ENCODE measurements at regions not wholly inside any gene's neighbourhood (a gene's known extent, or its start where the extent isn't known, plus 50 kb on each side); places are given as distances from the start of the nearest gene placed in this dataset.

DNA sequence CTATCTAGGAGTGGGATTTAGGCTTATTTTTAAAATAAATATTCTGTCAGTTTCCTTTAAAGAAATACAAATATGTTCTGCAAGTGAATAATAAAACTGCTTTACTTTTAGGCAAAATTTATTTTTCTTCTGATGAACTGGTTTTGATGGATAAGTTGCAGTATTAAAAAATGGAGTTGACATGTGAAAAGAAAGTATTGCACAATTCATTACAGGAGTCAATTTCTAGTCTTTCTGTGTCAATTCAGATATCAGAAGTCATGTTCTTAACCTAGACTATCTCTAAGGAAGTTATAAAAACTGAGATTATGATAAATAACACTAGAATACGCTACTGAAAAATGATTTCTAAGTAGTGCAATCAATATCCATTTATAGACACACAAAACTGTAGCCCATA, 270.2 kb upstream of the TMPRSS15 start:
- no peaks in the 10 kb centered on the region for H3K27me3 ChIP-seq (ENCODE audit: insufficient read depth, low read length)
- H3K4me2 ChIP-seq (ENCODE audit: low read length): no peak overlapping the region
- no peak overlapping the region for H3K27ac ChIP-seq (ENCODE audit: low read depth, low read length)
- H2AK5ac ChIP-seq (ENCODE audit: low read length): no peak overlapping the region
- H3K23ac ChIP-seq (ENCODE audit: low read length): no peak overlapping the region
- no peak overlapping the region for H3K14ac ChIP-seq (ENCODE audit: low read length)
- no peak for DNase-seq
- no peak overlapping the region for H3K4me3 ChIP-seq (ENCODE audit: low read depth, low read length)
- no peaks in the 10 kb centered on the region for H3K9me3 ChIP-seq (ENCODE audit: insufficient read depth, low read depth, low read length)
- H3K9ac ChIP-seq (ENCODE audit: low read length): no peak overlapping the region
- H3K4me1 ChIP-seq (ENCODE audit: control insufficient read depth in 1 of 2, insufficient read depth in 2 of 2, low read length in 2 of 2): no peaks in the 10 kb centered on the region
- no peaks in the 10 kb centered on the region for H3K79me2 ChIP-seq (ENCODE audit: control insufficient read depth, insufficient read depth, low read length, poor library complexity)
- H3K36me3 ChIP-seq (ENCODE audit: control insufficient read depth in 1 of 2, insufficient read depth in 2 of 2, low read length in 2 of 2): no peaks in the 10 kb centered on the region
- no peaks in the 10 kb centered on the region for H3K79me1 ChIP-seq (ENCODE audit: low read length)
- no peak overlapping the region for H4K91ac ChIP-seq (ENCODE audit: low read depth, low read length)
- H2BK12ac ChIP-seq (ENCODE audit: low read length): no peak overlapping the region
- H3K18ac ChIP-seq (ENCODE audit: low read length): no peak overlapping the region
- H2BK5ac ChIP-seq (ENCODE audit: low read depth, low read length, poor library complexity): no peak overlapping the region
- H2AFZ ChIP-seq (ENCODE audit: insufficient read depth, low read length, poor library complexity): no peak overlapping the region
- H4K8ac ChIP-seq (ENCODE audit: low read depth, low read length): no peak overlapping the region
- WGBS (ENCODE audit: extremely low coverage, insufficient coverage, insufficient read length): no CpG with 5 or more reads among the region's 1 CpG
- no peak overlapping the region for H3K4ac ChIP-seq (ENCODE audit: low read depth, low read length)
- H2BK120ac ChIP-seq (ENCODE audit: insufficient read depth, low read length, poor library complexity): no peak overlapping the region
- no peak overlapping the region for H4K12ac ChIP-seq (ENCODE audit: low read depth, low read length)

DNA sequence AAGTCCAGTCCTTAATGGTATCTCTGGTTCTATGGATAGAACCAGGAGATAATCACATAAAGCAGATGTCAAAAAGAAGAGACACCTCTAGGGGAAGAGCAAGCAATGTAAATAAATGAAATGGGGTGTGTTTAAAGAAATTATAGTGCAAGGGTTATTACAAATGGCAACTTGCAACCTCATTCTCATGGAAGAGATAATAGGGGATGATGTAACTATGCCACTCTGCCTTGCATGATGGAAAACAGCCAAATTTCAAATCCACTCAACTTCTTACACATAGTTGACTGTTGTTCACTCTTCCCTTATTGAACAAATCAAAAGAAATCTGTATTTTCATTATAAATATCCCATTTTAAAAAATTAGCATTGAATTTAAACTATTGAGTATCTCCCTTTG, 274.0 kb upstream of the TMPRSS15 start:
- no peak overlapping the region for H2BK120ac ChIP-seq (ENCODE audit: insufficient read depth, low read length, poor library complexity)
- no peak overlapping the region for H3K4me3 ChIP-seq (ENCODE audit: low read depth, low read length)
- no peak overlapping the region for H2AFZ ChIP-seq (ENCODE audit: insufficient read depth, low read length, poor library complexity)
- H3K18ac ChIP-seq (ENCODE audit: low read length): no peak overlapping the region
- no peak overlapping the region for H4K12ac ChIP-seq (ENCODE audit: low read depth, low read length)
- no peak overlapping the region for H2BK12ac ChIP-seq (ENCODE audit: low read length)
- H2BK5ac ChIP-seq (ENCODE audit: low read depth, low read length, poor library complexity): no peak overlapping the region
- no peak overlapping the region for H4K91ac ChIP-seq (ENCODE audit: low read depth, low read length)
- no peak overlapping the region for H3K9ac ChIP-seq (ENCODE audit: low read length)
- no peaks in the 10 kb centered on the region for H3K27me3 ChIP-seq (ENCODE audit: insufficient read depth, low read length)
- no peak overlapping the region for H3K23ac ChIP-seq (ENCODE audit: low read length)
- H3K9me3 ChIP-seq (ENCODE audit: insufficient read depth, low read depth, low read length): no peaks in the 10 kb centered on the region
- no peaks in the 10 kb centered on the region for H3K36me3 ChIP-seq (ENCODE audit: control insufficient read depth in 1 of 2, insufficient read depth in 2 of 2, low read length in 2 of 2)
- H3K14ac ChIP-seq (ENCODE audit: low read length): no peak overlapping the region
- no peaks in the 10 kb centered on the region for H3K79me1 ChIP-seq (ENCODE audit: low read length)
- no peak overlapping the region for H3K4ac ChIP-seq (ENCODE audit: low read depth, low read length)
- DNase-seq: no peak
- H4K8ac ChIP-seq (ENCODE audit: low read depth, low read length): no peak overlapping the region
- no peak overlapping the region for H3K4me2 ChIP-seq (ENCODE audit: low read length)
- no peak overlapping the region for H2AK5ac ChIP-seq (ENCODE audit: low read length)
- H3K79me2 ChIP-seq (ENCODE audit: control insufficient read depth, insufficient read depth, low read length, poor library complexity): no peaks in the 10 kb centered on the region
- no peak overlapping the region for H3K27ac ChIP-seq (ENCODE audit: low read depth, low read length)
- H3K4me1 ChIP-seq (ENCODE audit: control insufficient read depth in 1 of 2, insufficient read depth in 2 of 2, low read length in 2 of 2): no peaks in the 10 kb centered on the region

DNA sequence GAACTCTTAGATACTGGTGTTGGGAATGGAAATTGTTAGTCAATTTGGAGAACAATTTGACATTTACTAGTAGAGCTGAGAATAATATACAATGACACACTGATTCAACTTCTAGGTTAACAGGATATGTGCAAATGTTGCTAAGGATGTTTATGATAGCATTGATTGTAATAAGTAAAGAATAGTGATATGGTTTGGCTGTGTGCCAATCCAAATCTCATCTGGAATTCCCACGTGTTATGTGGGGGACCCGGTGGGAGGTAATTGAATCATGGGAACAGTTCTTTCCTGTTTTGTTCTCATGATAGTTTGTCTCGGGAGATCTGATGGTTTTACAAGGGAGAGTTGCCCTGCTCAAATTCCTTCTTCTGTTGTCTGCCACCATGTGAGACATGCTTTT, 302.4 kb upstream of the TMPRSS15 start:
- H3K4ac ChIP-seq (ENCODE audit: low read depth, low read length): no peak overlapping the region
- H4K8ac ChIP-seq (ENCODE audit: low read depth, low read length): no peak overlapping the region
- H3K79me2 ChIP-seq (ENCODE audit: control insufficient read depth, insufficient read depth, low read length, poor library complexity): no peaks in the 10 kb centered on the region
- no peaks in the 10 kb centered on the region for H3K79me1 ChIP-seq (ENCODE audit: low read length)
- H3K9ac ChIP-seq (ENCODE audit: low read length): no peak overlapping the region
- H3K14ac ChIP-seq (ENCODE audit: low read length): no peak overlapping the region
- no peak overlapping the region for H3K4me2 ChIP-seq (ENCODE audit: low read length)
- H2BK5ac ChIP-seq (ENCODE audit: low read depth, low read length, poor library complexity): no peak overlapping the region
- no peak overlapping the region for H3K18ac ChIP-seq (ENCODE audit: low read length)
- no peak overlapping the region for H3K27ac ChIP-seq (ENCODE audit: low read depth, low read length)
- no peak for DNase-seq
- H4K91ac ChIP-seq (ENCODE audit: low read depth, low read length): no peak overlapping the region
- H2BK120ac ChIP-seq (ENCODE audit: insufficient read depth, low read length, poor library complexity): no peak overlapping the region
- H2BK12ac ChIP-seq (ENCODE audit: low read length): no peak overlapping the region
- H2AK5ac ChIP-seq (ENCODE audit: low read length): no peak overlapping the region
- H3K27me3 ChIP-seq (ENCODE audit: insufficient read depth, low read length): no peaks in the 10 kb centered on the region
- H4K12ac ChIP-seq (ENCODE audit: low read depth, low read length): no peak overlapping the region
- H3K36me3 ChIP-seq (ENCODE audit: control insufficient read depth in 1 of 2, insufficient read depth in 2 of 2, low read length in 2 of 2): no peaks in the 10 kb centered on the region
- H2AFZ ChIP-seq (ENCODE audit: insufficient read depth, low read length, poor library complexity): no peak overlapping the region
- no peak overlapping the region for H3K4me3 ChIP-seq (ENCODE audit: low read depth, low read length)
- H3K23ac ChIP-seq (ENCODE audit: low read length): no peak overlapping the region
- no peaks in the 10 kb centered on the region for H3K9me3 ChIP-seq (ENCODE audit: insufficient read depth, low read depth, low read length)
- no CpG with 5 or more reads among the region's 3 CpGs for WGBS (ENCODE audit: extremely low coverage, insufficient coverage, insufficient read length)
- H3K4me1 ChIP-seq (ENCODE audit: control insufficient read depth in 1 of 2, insufficient read depth in 2 of 2, low read length in 2 of 2): no peaks in the 10 kb centered on the region

DNA sequence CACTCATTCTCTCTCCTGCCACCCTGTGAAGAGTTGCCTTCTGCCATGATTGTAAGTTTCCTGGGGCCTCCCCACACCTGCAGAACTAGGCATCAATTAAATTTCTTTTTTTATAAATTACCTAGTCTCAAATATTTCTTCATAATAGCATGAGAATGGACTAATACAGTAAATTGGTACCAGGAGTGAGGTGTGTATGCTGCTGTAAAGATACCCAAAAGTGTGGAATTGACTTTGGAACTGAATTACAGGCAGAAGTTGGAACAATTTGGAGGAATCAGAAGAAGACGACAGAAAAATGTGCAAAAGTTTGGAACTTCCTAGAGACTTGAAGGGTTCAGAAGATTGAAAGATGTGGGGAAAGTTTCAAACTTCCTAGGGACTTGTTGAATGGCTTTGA, 308.1 kb upstream of the TMPRSS15 start:
- Histone ChIP-seq H3K23ac (ENCODE audit: low read length) (no peak overlapping the region), H2BK5ac (ENCODE audit: low read depth, low read length, poor library complexity) (no peak overlapping the region), H2AK5ac (ENCODE audit: low read length) (no peak overlapping the region), H3K4ac (ENCODE audit: low read depth, low read length) (no peak overlapping the region), H3K9me3 (ENCODE audit: insufficient read depth, low read depth, low read length) (peaks cover 2% of the 10 kb centered on the region), H4K91ac (ENCODE audit: low read depth, low read length) (no peak overlapping the region), H3K27me3 (ENCODE audit: insufficient read depth, low read length) (no peaks in the 10 kb centered on the region), H4K8ac (ENCODE audit: low read depth, low read length) (no peak overlapping the region), H2BK12ac (ENCODE audit: low read length) (no peak overlapping the region), H3K4me3 (ENCODE audit: low read depth, low read length) (no peak overlapping the region), H3K4me2 (ENCODE audit: low read length) (no peak overlapping the region), H3K79me2 (ENCODE audit: control insufficient read depth, insufficient read depth, low read length, poor library complexity) (no peaks in the 10 kb centered on the region), H3K18ac (ENCODE audit: low read length) (no peak overlapping the region), H3K79me1 (ENCODE audit: low read length) (no peaks in the 10 kb centered on the region), H2AFZ (ENCODE audit: insufficient read depth, low read length, poor library complexity) (no peak overlapping the region), H3K4me1 (ENCODE audit: control insufficient read depth in 1 of 2, insufficient read depth in 2 of 2, low read length in 2 of 2) (no peaks in the 10 kb centered on the region), H4K12ac (ENCODE audit: low read depth, low read length) (no peak overlapping the region), H3K36me3 (ENCODE audit: control insufficient read depth in 1 of 2, insufficient read depth in 2 of 2, low read length in 2 of 2) (no peaks in the 10 kb centered on the region), H3K27ac (ENCODE audit: low read depth, low read length) (no peak overlapping the region), H3K9ac (ENCODE audit: low read length) (no peak overlapping the region), H2BK120ac (ENCODE audit: insufficient read depth, low read length, poor library complexity) (no peak overlapping the region), H3K14ac (ENCODE audit: low read length) (no peak overlapping the region)
- no peak for DNase-seq
- WGBS (ENCODE audit: extremely low coverage, insufficient coverage, insufficient read length): no CpG with 5 or more reads among the region's 1 CpG

DNA sequence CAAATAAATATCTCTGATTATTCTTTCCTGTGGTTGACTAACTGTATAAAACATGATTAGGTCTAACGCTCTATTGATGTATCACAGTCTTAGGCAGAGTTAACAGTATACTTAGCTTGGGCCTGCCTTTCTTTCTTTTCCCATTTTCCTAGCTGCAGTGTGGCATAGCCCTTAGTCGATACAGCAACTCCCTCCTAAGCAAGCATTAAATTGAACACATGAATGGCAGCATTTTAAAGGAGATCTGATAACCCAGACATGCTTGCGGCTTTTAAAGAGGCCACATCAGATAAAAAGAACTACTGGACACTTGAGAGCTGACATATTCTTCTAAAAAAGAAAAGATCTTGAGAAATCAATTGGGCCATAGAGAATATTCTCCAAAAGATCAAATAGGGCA, 312.0 kb upstream of the TMPRSS15 start:
- Histone ChIP-seq H2AK5ac (ENCODE audit: low read length) (no peak overlapping the region), H3K4ac (ENCODE audit: low read depth, low read length) (no peak overlapping the region)
- WGBS (ENCODE audit: extremely low coverage, insufficient coverage, insufficient read length): no CpG with 5 or more reads among the region's 3 CpGs

More for the DNA sequence above, 312.0 kb upstream of the TMPRSS15 start:
- H3K9me3 ChIP-seq (ENCODE audit: insufficient read depth, low read depth, low read length): peaks cover 2% of the 10 kb centered on the region
- H3K18ac ChIP-seq (ENCODE audit: low read length): no peak overlapping the region
- no peak overlapping the region for H3K23ac ChIP-seq (ENCODE audit: low read length)
- H4K12ac ChIP-seq (ENCODE audit: low read depth, low read length): no peak overlapping the region
- no peak overlapping the region for H3K4me3 ChIP-seq (ENCODE audit: low read depth, low read length)
- H4K91ac ChIP-seq (ENCODE audit: low read depth, low read length): no peak overlapping the region
- no peak overlapping the region for H3K27ac ChIP-seq (ENCODE audit: low read depth, low read length)
- H3K4me2 ChIP-seq (ENCODE audit: low read length): no peak overlapping the region
- no peak overlapping the region for H2BK5ac ChIP-seq (ENCODE audit: low read depth, low read length, poor library complexity)
- no peak overlapping the region for H2AFZ ChIP-seq (ENCODE audit: insufficient read depth, low read length, poor library complexity)
- H4K8ac ChIP-seq (ENCODE audit: low read depth, low read length): no peak overlapping the region
- H3K14ac ChIP-seq (ENCODE audit: low read length): no peak overlapping the region
- H2BK12ac ChIP-seq (ENCODE audit: low read length): no peak overlapping the region
- no peaks in the 10 kb centered on the region for H3K4me1 ChIP-seq (ENCODE audit: control insufficient read depth in 1 of 2, insufficient read depth in 2 of 2, low read length in 2 of 2)
- H2BK120ac ChIP-seq (ENCODE audit: insufficient read depth, low read length, poor library complexity): no peak overlapping the region
- H3K79me2 ChIP-seq (ENCODE audit: control insufficient read depth, insufficient read depth, low read length, poor library complexity): no peaks in the 10 kb centered on the region
- H3K9ac ChIP-seq (ENCODE audit: low read length): no peak overlapping the region
- DNase-seq: no peak
- no peaks in the 10 kb centered on the region for H3K27me3 ChIP-seq (ENCODE audit: insufficient read depth, low read length)
- H3K79me1 ChIP-seq (ENCODE audit: low read length): no peaks in the 10 kb centered on the region
- H3K36me3 ChIP-seq (ENCODE audit: control insufficient read depth in 1 of 2, insufficient read depth in 2 of 2, low read length in 2 of 2): no peaks in the 10 kb centered on the region
